Vagina (tissue), 2 donors: ENCODE measurements at regions not wholly inside any gene's neighbourhood (a gene's known extent, or its start where the extent isn't known, plus 50 kb on each side); places are given as distances from the start of the nearest gene placed in this dataset.

Experiments used
- CTCF ChIP-seq, 3 experiments: fragments of 450-650 bp in 2 of 3; fragments of 200-600 bp in 1 of 3; sonication (generic) in 1 of 3; IDR thresholded peaks; one replicate each; pipeline ENCODE4 v1.5.1; 2017 to 2019; ENCODE audit warnings: antibody characterized with exemption in 3 of 3, mild to moderate bottlenecking in 2 of 3, moderate library complexity in 2 of 3
- POLR2A ChIP-seq, 2 donors: fragments of 450-650 bp; IDR thresholded peaks; one replicate each; pipeline ENCODE4 v1.6.1; 2017; ENCODE audit warnings: antibody characterized with exemption in 2 of 2, mild to moderate bottlenecking in 2 of 2, moderate library complexity in 2 of 2

- TF ChIP-seq CTCF (IDR thresholded peaks at IDR 0.05) = no peak
- TF ChIP-seq POLR2A (IDR thresholded peaks at IDR 0.05) = no peak
Observed at GRCh38 chr2:8307606-8308180, 374.2 kb upstream of the ID2 start.
